Vagina (tissue), 2 donors: ENCODE measurements at regions not wholly inside any gene's neighbourhood (a gene's known extent, or its start where the extent isn't known, plus 50 kb on each side); places are given as distances from the start of the nearest gene placed in this dataset.
"Not testable (repeated sequence)": the region's sequence is repeated elsewhere in the genome, so short reads cannot be mapped to it uniquely, and the experiment has no call there.

Experiments used
- CTCF ChIP-seq, 3 experiments: fragments of 450-650 bp in 2 of 3; fragments of 200-600 bp in 1 of 3; sonication (generic) in 1 of 3; IDR thresholded peaks; one replicate each; pipeline ENCODE4 v1.5.1; 2017 to 2019; ENCODE audit warnings: antibody characterized with exemption in 3 of 3, mild to moderate bottlenecking in 2 of 3, moderate library complexity in 2 of 3
- POLR2A ChIP-seq, 2 donors: fragments of 450-650 bp; IDR thresholded peaks; one replicate each; pipeline ENCODE4 v1.6.1; 2017; ENCODE audit warnings: antibody characterized with exemption in 2 of 2, mild to moderate bottlenecking in 2 of 2, moderate library complexity in 2 of 2
- POLR2AphosphoS5 ChIP-seq, 2 donors: sonication (generic); formaldehyde crosslinking; IDR thresholded peaks; one replicate each; pipeline ENCODE4 v1.9.0; 2017; ENCODE audit warnings: antibody characterized with exemption in 2 of 2, mild to moderate bottlenecking in 2 of 2, low read depth in 1 of 2; ENCODE audit not compliant: insufficient read depth in 1 of 2

GRCh38 chr3:75258825-75259683, 405.1 kb upstream of the FRG2C start:
- not testable (repeated sequence) for TF ChIP-seq CTCF (IDR thresholded peaks at IDR 0.05); POLR2A (IDR thresholded peaks at IDR 0.05); POLR2AphosphoS5 (IDR thresholded peaks at IDR 0.05; ENCODE audit: insufficient read depth in 1 of 2, low read depth in 1 of 2)
